Astrocyte (in vitro differentiated cells and primary cell): ENCODE measurements at regions not wholly inside any gene's neighbourhood (a gene's known extent, or its start where the extent isn't known, plus 50 kb on each side); places are given as distances from the start of the nearest gene placed in this dataset.
"Not testable (repeated sequence)": the region's sequence is repeated elsewhere in the genome, so short reads cannot be mapped to it uniquely, and the experiment has no call there.

Source experiments
- DNase-seq: peaks from one replicate; pipeline ENCODE4 v3.0.0-alpha.2; 2010; ENCODE audit warnings: low read depth
- FAIRE-seq: peaks from 2 replicates; lab custom pipeline; 2011; peaks lifted over from hg19 to GRCh38; lab: Jason Lieb, UNC
- H2AFZ ChIP-seq: 2 replicates; pipeline ENCODE4 v1.6.0; 2012; ENCODE audit warnings: low read depth, low read length, inconsistent platforms
- H3K27ac ChIP-seq: 2 replicates; pipeline ENCODE4 v1.5.1; 2011; ENCODE audit warnings: low read depth, low read length, inconsistent platforms
- H3K27me3 ChIP-seq: 2 replicates; pipeline ENCODE4 v1.6.0; 2011; ENCODE audit warnings: low read length, inconsistent platforms; ENCODE audit not compliant: insufficient read depth
- H3K36me3 ChIP-seq: 2 replicates; pipeline ENCODE4 v1.5.1; 2011; ENCODE audit warnings: low read length, inconsistent platforms; ENCODE audit not compliant: insufficient read depth
- H3K4me1 ChIP-seq: 2 replicates; pipeline ENCODE4 v1.5.1; 2011; ENCODE audit warnings: low read length, inconsistent platforms; ENCODE audit not compliant: insufficient read depth
- H3K4me2 ChIP-seq: 2 replicates; pipeline ENCODE4 v1.6.0; 2012; ENCODE audit warnings: low read length, inconsistent platforms
- H3K4me3 ChIP-seq: 2 replicates; pipeline ENCODE4 v1.5.1; 2011; ENCODE audit warnings: low read depth, mild to moderate bottlenecking, low read length, inconsistent platforms; ENCODE audit not compliant: insufficient read depth
- H3K79me2 ChIP-seq: 2 replicates; pipeline ENCODE4 v1.6.0; 2012; ENCODE audit warnings: mild to moderate bottlenecking, low read length, inconsistent platforms; ENCODE audit not compliant: insufficient read depth
- H3K9ac ChIP-seq: 2 replicates; pipeline ENCODE4 v1.6.0; 2012; ENCODE audit warnings: mild to moderate bottlenecking, low read length, inconsistent platforms
- H3K9me3 ChIP-seq: 2 replicates; pipeline ENCODE4 v1.5.1; 2012; ENCODE audit warnings: low read depth, mild to moderate bottlenecking, low read length, inconsistent platforms; ENCODE audit not compliant: insufficient read depth
- H4K20me1 ChIP-seq: 2 replicates; pipeline ENCODE4 v1.6.0; 2012; ENCODE audit warnings: low read length, inconsistent platforms; ENCODE audit not compliant: insufficient read depth
- H3K27ac Mint-ChIP-seq: one replicate; pipeline ENCODE4 v1.8.0; 2021; ENCODE audit warnings: mild to moderate bottlenecking, mixed read lengths; ENCODE audit not compliant: unreplicated experiment
- H3K27me3 Mint-ChIP-seq: one replicate; pipeline ENCODE4 v1.8.0; 2021; ENCODE audit warnings: low read depth, mixed read lengths; ENCODE audit not compliant: unreplicated experiment
- H3K36me3 Mint-ChIP-seq: one replicate; pipeline ENCODE4 v1.8.0; 2021; ENCODE audit warnings: low read depth, mixed read lengths; ENCODE audit not compliant: unreplicated experiment
- H3K4me1 Mint-ChIP-seq: one replicate; pipeline ENCODE4 v1.8.0; 2021; ENCODE audit warnings: low read depth, mixed read lengths; ENCODE audit not compliant: unreplicated experiment
- H3K4me3 Mint-ChIP-seq: one replicate; pipeline ENCODE4 v1.8.0; 2021; ENCODE audit warnings: mild to moderate bottlenecking, moderate library complexity, mixed read lengths; ENCODE audit not compliant: unreplicated experiment
- H3K9me3 Mint-ChIP-seq: one replicate; pipeline ENCODE4 v1.8.0; 2021; ENCODE audit warnings: mild to moderate bottlenecking, mixed read lengths; ENCODE audit not compliant: unreplicated experiment
- CTCF ChIP-seq: IDR thresholded peaks from 2 replicates; pipeline ENCODE4 v1.5.1; 2011; ENCODE audit warnings: low read depth, mild to moderate bottlenecking, inconsistent platforms, low read length, moderate library complexity; ENCODE audit not compliant: insufficient read depth
- EZH2 ChIP-seq: IDR thresholded peaks from 2 replicates; pipeline ENCODE4 v1.6.1; 2012; ENCODE audit warnings: mild to moderate bottlenecking, low read length, inconsistent platforms; ENCODE audit not compliant: insufficient read depth

GRCh38 chr4:112832493-112832892, 195.6 kb downstream of the LARP7 start:
- no peak overlapping the region for H3K4me3 Mint-ChIP-seq
- no peaks in the 10 kb centered on the region for H4K20me1 ChIP-seq
- DNase-seq = no peak
- TF ChIP-seq EZH2 (no peak), CTCF (no peak)
- no peaks in the 10 kb centered on the region for H3K27me3 Mint-ChIP-seq
- H3K79me2 ChIP-seq = no peaks in the 10 kb centered on the region
- H3K27me3 ChIP-seq = no peaks in the 10 kb centered on the region
- H3K9me3 ChIP-seq = no peaks in the 10 kb centered on the region
- H3K27ac Mint-ChIP-seq = no peak overlapping the region
- no peak overlapping the region for H3K4me2 ChIP-seq
- no peaks in the 10 kb centered on the region for H3K4me1 Mint-ChIP-seq
- peaks cover 24% of the 10 kb centered on the region for H3K36me3 Mint-ChIP-seq
- no peak overlapping the region for H3K9ac ChIP-seq
- H3K27ac ChIP-seq = no peak overlapping the region
- no peak overlapping the region for H3K4me3 ChIP-seq
- H3K9me3 Mint-ChIP-seq = peaks cover 5% of the 10 kb centered on the region
- no peaks in the 10 kb centered on the region for H3K36me3 ChIP-seq
- no peak overlapping the region for H2AFZ ChIP-seq
- H3K4me1 ChIP-seq = no peaks in the 10 kb centered on the region
- no peak for FAIRE-seq

GRCh38 chr4:112836895-112837294, 200.0 kb downstream of the LARP7 start:
- Histone ChIP-seq H3K4me1 (no peaks in the 10 kb centered on the region), H3K36me3 (no peaks in the 10 kb centered on the region), H2AFZ (no peak overlapping the region), H3K4me3 (no peak overlapping the region), H3K27me3 (no peaks in the 10 kb centered on the region), H3K9me3 (no peaks in the 10 kb centered on the region), H3K4me2 (no peak overlapping the region), H4K20me1 (no peaks in the 10 kb centered on the region), H3K9ac (no peak overlapping the region), H3K27ac (no peak overlapping the region), H3K79me2 (no peaks in the 10 kb centered on the region)
- no peak for FAIRE-seq
- H3K4me3 Mint-ChIP-seq = no peak overlapping the region
- TF ChIP-seq EZH2 (no peak), CTCF (no peak)
- H3K27me3 Mint-ChIP-seq = no peaks in the 10 kb centered on the region
- peaks cover 18% of the 10 kb centered on the region for H3K36me3 Mint-ChIP-seq
- DNase-seq = no peak
- H3K4me1 Mint-ChIP-seq = peaks cover 22% of the 10 kb centered on the region
- no peak overlapping the region for H3K27ac Mint-ChIP-seq
- H3K9me3 Mint-ChIP-seq = peaks cover 4% of the 10 kb centered on the region

- Mint-ChIP-seq H3K36me3 (peaks cover 15% of the 10 kb centered on the region), H3K4me1 (peaks cover 22% of the 10 kb centered on the region)
- not testable (repeated sequence) for DNase-seq, H3K27me3 Mint-ChIP-seq, H3K36me3 ChIP-seq, H3K79me2 ChIP-seq, H3K27ac Mint-ChIP-seq, H3K4me2 ChIP-seq, H2AFZ ChIP-seq, H3K4me3 ChIP-seq, H3K9me3 Mint-ChIP-seq, H3K4me1 ChIP-seq, H3K4me3 Mint-ChIP-seq, H4K20me1 ChIP-seq, H3K27ac ChIP-seq, H3K9me3 ChIP-seq, H3K27me3 ChIP-seq, FAIRE-seq, H3K9ac ChIP-seq
These were observed 201.1 kb downstream of the LARP7 start for GRCh38 chr4:112838015-112838414.
